Karpas-422 (cell line): ENCODE measurements at regions not wholly inside any gene's neighbourhood (a gene's known extent, or its start where the extent isn't known, plus 50 kb on each side); places are given as distances from the start of the nearest gene placed in this dataset.

ENCODE experiments used
- DNase-seq: peaks from one replicate; pipeline ENCODE4 v3.0.0-alpha.2; 2015
- H2AFZ ChIP-seq: fragments of 200-600 bp; sonication (generic); 2 replicates; pipeline ENCODE4 v1.6.1; 2014; ENCODE audit warnings: antibody characterized with exemption, low read length, mixed read lengths
- H3K27ac ChIP-seq: fragments of 200-600 bp; sonication (generic); 2 replicates; pipeline ENCODE4 v1.5.1; 2014; ENCODE audit warnings: mild to moderate bottlenecking, low read length, moderate library complexity
- H3K27me3 ChIP-seq: fragments of 200-600 bp; sonication (generic); 2 replicates; pipeline ENCODE4 v1.6.1; 2014; ENCODE audit warnings: low read length, mixed read lengths
- H3K36me3 ChIP-seq: fragments of 200-600 bp; sonication (generic); 2 replicates; pipeline ENCODE4 v1.6.1; 2014; ENCODE audit warnings: low read length, mixed read lengths; ENCODE audit not compliant: insufficient read depth
- H3K4me1 ChIP-seq: fragments of 200-600 bp; sonication (generic); 2 replicates; pipeline ENCODE4 v1.6.1; 2014; ENCODE audit warnings: mild to moderate bottlenecking, low read length, mixed read lengths
- H3K4me2 ChIP-seq: fragments of 200-600 bp; sonication (generic); 2 replicates; pipeline ENCODE4 v1.6.1; 2014; ENCODE audit warnings: low read length, low read depth, mild to moderate bottlenecking; ENCODE audit not compliant: poor library complexity, severe bottlenecking
- H3K4me3 ChIP-seq: fragments of 200-600 bp; sonication (generic); 2 replicates; pipeline ENCODE4 v1.5.1; 2014; ENCODE audit warnings: mild to moderate bottlenecking, antibody characterized with exemption, low read length, mixed read lengths
- H3K79me2 ChIP-seq: fragments of 200-600 bp; sonication (generic); 2 replicates; pipeline ENCODE4 v1.6.1; 2014; ENCODE audit warnings: mild to moderate bottlenecking, low read length, mixed read lengths
- H3K9ac ChIP-seq: fragments of 200-600 bp; sonication (generic); 2 replicates; pipeline ENCODE4 v1.6.0; 2014; ENCODE audit warnings: low read length
- H3K9me2 ChIP-seq: fragments of 200-600 bp; sonication (generic), shearing (Covaris generic); replicated peaks from 2 replicates; pipeline ENCODE4 v1.6.0; 2014; ENCODE audit warnings: mild to moderate bottlenecking, low read length, moderate library complexity; ENCODE audit not compliant: insufficient read depth
- H3K9me3 ChIP-seq: fragments of 300-700, 200-600 bp; sonication (generic); 2 replicates; pipeline ENCODE4 v1.6.1; 2014; ENCODE audit warnings: low read length, mixed read lengths
- H4K20me1 ChIP-seq: fragments of 200-600 bp; sonication (generic); 2 replicates; pipeline ENCODE4 v1.6.1; 2014; ENCODE audit warnings: mild to moderate bottlenecking, antibody characterized with exemption, low read length, low read depth; ENCODE audit not compliant: insufficient read depth

DNA sequence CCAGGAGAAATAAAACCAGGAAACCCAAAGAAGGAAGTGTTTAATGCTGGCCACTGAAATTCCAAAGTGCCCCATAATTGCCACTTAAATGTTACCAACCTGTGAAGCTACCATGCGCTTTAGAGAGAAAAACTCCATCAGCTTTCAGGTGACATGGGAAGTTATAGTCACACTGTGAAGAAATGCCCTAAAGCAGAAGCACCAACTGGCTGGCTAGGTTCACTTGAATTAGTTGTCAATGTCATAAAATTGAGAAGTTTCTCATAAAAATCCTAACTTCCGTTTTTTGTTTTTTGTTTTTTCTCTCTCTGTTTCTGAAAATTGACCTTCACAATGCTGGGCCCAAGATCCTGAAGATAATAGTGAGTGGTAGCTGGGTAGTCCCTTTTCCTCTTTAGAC, 167.9 kb upstream of the CTNNB1 start:
- Histone ChIP-seq H3K79me2 (no peaks in the 10 kb centered on the region), H3K27me3 (0 out of 2 replicates have a peak, but pooled peaks cover 2% of the 10 kb centered on the region), H3K9ac (no peak overlapping the region), H3K36me3 (no peaks in the 10 kb centered on the region), H4K20me1 (no peaks in the 10 kb centered on the region), H3K4me1 (no peaks in the 10 kb centered on the region), H3K27ac (no peak overlapping the region), H3K4me3 (no peak overlapping the region), H3K4me2 (no peak overlapping the region), H3K9me2 (no peaks in the 10 kb centered on the region), H3K9me3 (no peaks in the 10 kb centered on the region), H2AFZ (no peak overlapping the region)
- DNase-seq = no peak

DNA sequence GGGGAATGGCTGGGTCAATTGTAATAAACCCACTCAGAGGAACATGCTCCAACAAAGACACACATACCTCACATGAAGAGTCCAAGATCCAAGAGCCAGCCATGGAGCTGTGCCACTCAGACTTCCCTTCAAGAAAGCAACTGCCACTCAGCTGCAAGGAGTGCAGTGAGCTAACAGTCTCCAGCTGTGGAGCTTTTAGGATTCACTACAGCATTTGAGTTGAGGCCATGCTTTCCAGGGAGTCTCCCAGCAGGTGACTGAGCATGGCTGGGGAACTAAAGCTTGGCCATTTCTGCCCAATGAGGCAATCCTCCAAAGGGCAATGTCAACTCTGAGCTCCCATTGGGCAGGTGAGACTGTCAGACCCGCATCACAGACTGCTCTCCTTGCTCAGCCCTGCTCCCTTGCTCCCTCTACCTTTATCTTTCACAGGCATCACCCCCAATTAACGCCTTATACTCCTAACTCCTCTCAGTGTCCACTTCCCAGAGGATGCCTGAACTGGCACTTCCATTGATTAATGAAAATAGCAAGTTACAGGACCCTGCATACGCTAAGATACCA, 165.3 kb upstream of the CTNNB1 start:
- no peaks in the 10 kb centered on the region for H3K9me2 ChIP-seq
- no peaks in the 10 kb centered on the region for H3K79me2 ChIP-seq
- H3K27me3 ChIP-seq = no peaks in the 10 kb centered on the region
- H2AFZ ChIP-seq = no peak overlapping the region
- no peaks in the 10 kb centered on the region for H3K36me3 ChIP-seq
- DNase-seq = no peak
- peaks cover 11% of the 10 kb centered on the region for H3K4me1 ChIP-seq
- H3K9me3 ChIP-seq = no peaks in the 10 kb centered on the region
- H3K9ac ChIP-seq = no peak overlapping the region
- no peak overlapping the region for H3K4me3 ChIP-seq
- no peak overlapping the region for H3K27ac ChIP-seq
- H3K4me2 ChIP-seq = no peak overlapping the region
- no peaks in the 10 kb centered on the region for H4K20me1 ChIP-seq

DNA sequence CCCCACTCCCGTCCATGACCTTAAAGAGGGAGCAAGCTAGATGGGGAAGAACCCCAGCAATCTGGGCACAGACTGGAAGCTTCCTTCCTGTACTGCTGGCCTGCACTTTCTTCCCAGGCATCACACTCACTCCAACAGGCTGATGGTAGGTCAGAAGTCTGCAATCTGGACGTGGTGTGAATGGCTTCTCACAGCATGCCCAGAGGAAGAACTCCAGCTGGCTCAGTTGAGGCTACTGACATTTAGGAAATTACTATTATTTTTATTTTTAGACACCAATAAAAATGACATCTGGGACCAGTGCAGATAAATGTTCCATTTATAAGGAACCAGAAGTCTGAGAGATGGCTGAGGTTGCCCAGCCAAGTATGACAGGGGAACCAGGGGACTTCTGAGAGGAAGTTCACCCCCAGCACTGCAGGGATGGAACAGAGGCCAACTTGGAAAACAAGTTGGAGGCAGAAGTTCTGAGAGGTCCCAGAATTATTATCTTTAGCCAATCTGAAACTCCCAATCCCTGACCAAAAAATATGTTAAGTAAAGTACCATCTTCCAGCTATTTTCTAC, 163.8 kb upstream of the CTNNB1 start:
- Histone ChIP-seq H3K79me2 (no peaks in the 10 kb centered on the region), H3K9ac (no peak overlapping the region), H3K9me2 (no peaks in the 10 kb centered on the region)

DNA sequence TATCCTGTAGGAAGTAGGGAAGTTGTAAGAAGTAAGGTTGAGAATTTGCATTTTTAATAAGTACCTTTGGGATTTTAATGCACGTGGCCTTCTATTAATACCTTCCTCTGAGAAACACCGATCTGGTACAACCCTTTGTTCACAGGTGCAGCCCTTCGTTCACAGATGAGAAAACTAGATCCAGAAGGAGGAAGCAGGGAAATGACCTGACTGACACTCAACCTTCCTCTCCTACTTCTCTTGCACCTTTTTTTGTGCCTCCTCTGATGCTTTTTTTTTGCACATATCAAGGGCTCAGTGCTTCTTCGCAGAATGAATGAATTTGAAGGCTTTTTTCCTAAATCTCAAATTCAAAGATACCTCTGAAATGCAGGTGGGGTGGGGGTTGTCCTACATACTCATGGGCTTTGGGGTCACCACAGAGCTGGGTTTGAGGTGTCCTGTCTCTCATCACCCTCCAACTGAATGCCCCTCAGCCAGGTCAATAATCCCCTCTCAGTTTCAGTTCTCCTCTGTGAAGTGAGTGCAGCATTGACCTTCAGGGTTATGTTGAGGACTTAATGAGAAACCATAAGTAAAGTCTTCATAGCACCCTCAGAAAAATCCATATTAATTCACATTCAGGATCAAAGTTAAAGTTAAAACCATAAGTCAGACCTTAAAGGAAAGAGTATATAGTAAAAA, 161.5 kb upstream of the CTNNB1 start:
- H4K20me1 ChIP-seq = no peaks in the 10 kb centered on the region
- no peaks in the 10 kb centered on the region for H3K36me3 ChIP-seq
- no peak overlapping the region for H3K9ac ChIP-seq
- no peaks in the 10 kb centered on the region for H3K79me2 ChIP-seq
- no peak for DNase-seq
- no peaks in the 10 kb centered on the region for H3K9me3 ChIP-seq
- H3K4me1 ChIP-seq = peaks cover 11% of the 10 kb centered on the region
- H3K4me3 ChIP-seq = no peak overlapping the region
- no peaks in the 10 kb centered on the region for H3K27me3 ChIP-seq
- H3K27ac ChIP-seq = no peak overlapping the region
- H2AFZ ChIP-seq = no peak overlapping the region
- no peaks in the 10 kb centered on the region for H3K9me2 ChIP-seq
- peak overlapping the region; percentile 7 for H3K4me2 ChIP-seq

More for the DNA sequence above, 163.8 kb upstream of the CTNNB1 start:
- H3K4me1 ChIP-seq = peaks cover 11% of the 10 kb centered on the region
- no peak for DNase-seq
- no peaks in the 10 kb centered on the region for H4K20me1 ChIP-seq
- no peaks in the 10 kb centered on the region for H3K36me3 ChIP-seq
- H3K9me3 ChIP-seq = no peaks in the 10 kb centered on the region
- H3K27me3 ChIP-seq = no peaks in the 10 kb centered on the region
- H3K27ac ChIP-seq = no peak overlapping the region
- no peak overlapping the region for H3K4me2 ChIP-seq
- no peak overlapping the region for H3K4me3 ChIP-seq
- no peak overlapping the region for H2AFZ ChIP-seq

DNA sequence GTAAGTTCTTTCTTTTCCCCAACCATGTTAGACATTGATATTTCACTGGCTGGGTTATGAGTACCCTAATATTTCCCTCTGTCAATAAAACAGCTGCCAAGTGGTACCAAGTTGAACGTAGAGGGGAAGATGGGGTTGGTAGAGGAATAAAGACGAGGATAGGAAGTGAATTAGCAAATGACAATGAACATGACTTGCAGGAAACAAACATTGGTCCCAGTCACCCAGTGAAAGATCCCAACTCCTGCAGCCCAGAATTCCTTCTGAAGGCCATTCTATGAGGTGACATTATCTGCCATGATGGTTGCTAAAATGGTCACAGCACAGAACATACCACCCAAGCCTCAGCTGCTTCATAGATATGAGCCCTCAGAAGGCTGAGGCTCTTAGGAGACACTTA, 159.0 kb upstream of the CTNNB1 start:
- H3K27me3 ChIP-seq = no peaks in the 10 kb centered on the region
- H3K27ac ChIP-seq = no peak overlapping the region
- no peaks in the 10 kb centered on the region for H3K9me2 ChIP-seq
- no peak overlapping the region for H2AFZ ChIP-seq
- no peaks in the 10 kb centered on the region for H4K20me1 ChIP-seq
- H3K4me1 ChIP-seq = peaks cover 11% of the 10 kb centered on the region
- no peak overlapping the region for H3K4me2 ChIP-seq
- no peak overlapping the region for H3K9ac ChIP-seq
- H3K36me3 ChIP-seq = no peaks in the 10 kb centered on the region
- no peaks in the 10 kb centered on the region for H3K79me2 ChIP-seq
- H3K4me3 ChIP-seq = no peak overlapping the region
- DNase-seq = no peak
- no peaks in the 10 kb centered on the region for H3K9me3 ChIP-seq

DNA sequence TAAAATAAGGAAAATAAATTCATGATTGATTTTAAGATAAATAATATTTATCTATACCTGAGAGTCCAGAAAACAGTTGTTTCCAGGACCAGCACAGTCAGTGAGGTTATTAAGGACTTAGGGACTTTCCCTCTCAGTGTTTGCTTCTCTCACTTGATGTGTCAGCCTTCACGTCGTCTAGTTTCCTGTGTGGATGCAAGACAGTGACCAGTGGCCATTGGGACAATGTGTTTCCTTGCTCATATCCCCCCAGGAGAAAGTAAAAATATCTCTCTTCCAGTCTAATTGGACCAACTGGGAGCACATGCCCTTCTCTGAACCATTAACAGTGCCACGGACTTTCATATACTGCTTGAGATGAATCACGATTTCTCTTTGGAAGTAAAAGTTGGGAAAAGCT, 157.8 kb upstream of the CTNNB1 start:
- Histone ChIP-seq H3K27ac (no peak overlapping the region), H3K9me2 (no peaks in the 10 kb centered on the region), H3K9ac (no peak overlapping the region), H3K79me2 (no peaks in the 10 kb centered on the region), H3K9me3 (no peaks in the 10 kb centered on the region), H3K4me3 (no peak overlapping the region), H2AFZ (no peak overlapping the region), H3K36me3 (no peaks in the 10 kb centered on the region), H3K27me3 (no peaks in the 10 kb centered on the region), H3K4me1 (peaks cover 11% of the 10 kb centered on the region), H3K4me2 (no peak overlapping the region), H4K20me1 (no peaks in the 10 kb centered on the region)
- no peak for DNase-seq

DNA sequence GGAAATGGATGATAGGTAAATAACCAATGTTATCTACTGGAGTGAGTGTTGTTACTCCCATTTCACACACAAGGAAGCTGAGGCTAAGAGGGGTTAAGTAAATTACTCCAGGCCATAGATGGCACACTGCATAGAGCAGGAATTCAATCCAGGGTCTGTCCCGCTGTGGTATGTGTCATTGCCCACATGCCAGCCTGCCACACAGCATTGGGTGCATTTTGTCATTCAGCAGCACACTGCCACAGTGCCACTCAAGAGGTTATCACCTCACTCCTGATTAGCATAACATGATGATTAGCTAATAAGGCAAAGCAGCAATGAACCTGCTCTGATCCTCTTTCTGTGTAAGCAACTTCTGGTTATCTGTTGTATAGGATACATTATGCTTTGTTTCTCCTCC, 157.4 kb upstream of the CTNNB1 start:
- Histone ChIP-seq H3K27ac (no peak overlapping the region), H3K4me1 (peaks cover 11% of the 10 kb centered on the region), H3K27me3 (no peaks in the 10 kb centered on the region), H3K4me2 (no peak overlapping the region), H3K79me2 (no peaks in the 10 kb centered on the region), H3K4me3 (no peak overlapping the region), H2AFZ (no peak overlapping the region), H4K20me1 (no peaks in the 10 kb centered on the region), H3K9ac (no peak overlapping the region), H3K9me2 (no peaks in the 10 kb centered on the region), H3K36me3 (no peaks in the 10 kb centered on the region), H3K9me3 (no peaks in the 10 kb centered on the region)
- DNase-seq = no peak

DNA sequence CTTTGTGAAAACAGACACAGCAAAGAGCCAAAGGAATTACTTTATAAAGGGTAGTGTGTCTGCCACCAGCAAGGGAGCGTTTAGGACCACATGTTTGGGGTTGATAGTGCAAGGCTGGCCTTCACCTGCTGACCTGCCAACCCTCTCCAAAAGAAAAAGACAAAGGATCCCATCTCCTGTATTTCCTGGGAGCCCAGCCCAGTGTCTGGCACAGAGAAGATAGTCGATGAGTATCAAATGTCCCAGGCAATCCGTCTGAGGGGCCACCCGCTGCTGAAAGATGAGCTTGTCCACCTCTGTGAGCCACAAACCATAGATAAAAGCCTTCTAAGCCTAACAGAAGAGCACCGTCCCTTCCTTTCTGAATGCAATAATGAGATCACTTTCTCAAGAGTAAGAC, 154.8 kb upstream of the CTNNB1 start:
- H3K79me2 ChIP-seq = no peaks in the 10 kb centered on the region
- H3K4me1 ChIP-seq = no peaks in the 10 kb centered on the region
- H3K4me3 ChIP-seq = no peak overlapping the region
- no peaks in the 10 kb centered on the region for H3K27me3 ChIP-seq
- H3K27ac ChIP-seq = no peak overlapping the region
- H3K9me2 ChIP-seq = no peaks in the 10 kb centered on the region
- H3K9ac ChIP-seq = no peak overlapping the region
- no peaks in the 10 kb centered on the region for H3K36me3 ChIP-seq
- no peaks in the 10 kb centered on the region for H3K9me3 ChIP-seq
- no peaks in the 10 kb centered on the region for H4K20me1 ChIP-seq
- no peak for DNase-seq
- H2AFZ ChIP-seq = no peak overlapping the region
- no peak overlapping the region for H3K4me2 ChIP-seq
